GM18505 (cell line): ENCODE measurements at regions not wholly inside any gene's neighbourhood (a gene's known extent, or its start where the extent isn't known, plus 50 kb on each side); places are given as distances from the start of the nearest gene placed in this dataset.
"Not testable (repeated sequence)": the region's sequence is repeated elsewhere in the genome, so short reads cannot be mapped to it uniquely, and the experiment has no call there.

Experiments
- ATAC-seq: cut with Tn5 transposase; IDR thresholded peaks from one replicate; pipeline ENCODE4 v1.9.1; 2021; ENCODE audit not compliant: unreplicated experiment
- POLR2A ChIP-seq: IDR thresholded peaks from 4 replicates; pipeline ENCODE4 v1.6.1; 2011; ENCODE audit warnings: borderline replicate concordance; ENCODE audit not compliant: insufficient read depth, insufficient read length; ENCODE audit errors: extremely low read depth

DNA sequence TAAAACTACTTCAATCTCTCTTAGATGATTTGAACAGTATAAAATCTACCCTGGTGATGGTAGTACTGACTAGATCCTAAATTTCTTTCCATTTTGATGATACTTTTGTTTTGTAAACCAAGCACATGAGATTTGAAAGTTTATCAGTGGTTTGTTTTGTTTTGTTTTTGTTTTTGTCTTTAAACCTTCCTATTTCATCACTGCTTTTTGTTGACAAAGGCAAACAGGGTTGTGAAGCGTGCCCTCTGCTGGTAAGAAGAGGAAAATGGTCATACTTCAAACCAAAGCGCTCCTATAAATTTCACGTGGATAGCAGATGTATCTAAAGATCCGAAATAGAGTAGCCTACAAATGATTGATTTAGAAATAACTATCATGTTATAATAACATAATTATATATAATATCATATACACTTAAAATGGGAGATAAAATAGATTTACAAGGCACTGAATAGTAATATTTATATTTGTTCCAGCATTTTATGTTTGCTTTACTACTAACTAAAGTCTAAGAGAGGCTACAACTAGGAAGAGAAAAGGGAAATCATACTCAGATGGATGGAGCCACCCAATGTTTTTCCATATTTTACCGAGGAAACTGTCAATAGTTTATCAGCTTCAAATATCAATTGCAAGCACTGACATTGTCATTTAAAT is 254.0 kb upstream of the USP15 start:
- no peak for TF ChIP-seq POLR2A
- no peak for ATAC-seq

DNA sequence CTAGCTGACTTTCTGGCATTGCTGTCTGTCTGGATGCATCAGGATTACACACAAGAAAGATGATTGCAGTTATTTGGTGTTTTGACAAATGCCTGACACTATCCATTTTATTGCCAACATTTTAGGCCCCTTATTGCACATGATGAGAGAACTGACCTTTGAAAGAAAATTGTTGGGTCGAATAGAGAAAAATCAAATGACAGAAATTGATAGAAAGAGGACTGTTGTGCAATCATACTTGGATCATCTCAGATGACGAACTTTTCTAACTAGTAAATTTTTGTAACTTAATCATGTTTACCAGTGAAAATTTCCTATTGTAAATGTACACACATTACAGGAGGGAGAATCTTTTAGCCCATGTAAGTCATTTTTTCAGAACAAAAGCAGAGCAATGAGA is 251.5 kb upstream of the USP15 start:
- ATAC-seq = no peak
- TF ChIP-seq POLR2A = no peak

DNA sequence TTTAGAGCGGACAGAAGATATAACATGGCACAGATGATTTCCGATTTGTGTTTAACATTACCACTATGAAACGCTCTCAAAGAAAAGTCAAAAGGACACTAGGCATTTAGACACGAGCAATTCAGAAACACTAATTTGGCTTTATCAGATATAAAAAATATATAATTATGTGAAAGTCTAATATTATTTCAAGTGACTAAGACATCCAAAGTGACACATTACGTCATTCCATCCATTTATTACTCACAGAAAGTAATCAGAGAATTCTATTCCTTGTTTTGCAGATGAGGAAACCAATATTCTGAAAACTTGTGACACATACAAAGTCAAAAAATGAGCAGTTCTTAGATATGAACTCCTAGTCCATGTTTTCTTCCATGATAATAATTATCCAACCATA is 250.8 kb upstream of the USP15 start:
- no peak for TF ChIP-seq POLR2A
- ATAC-seq = no peak

DNA sequence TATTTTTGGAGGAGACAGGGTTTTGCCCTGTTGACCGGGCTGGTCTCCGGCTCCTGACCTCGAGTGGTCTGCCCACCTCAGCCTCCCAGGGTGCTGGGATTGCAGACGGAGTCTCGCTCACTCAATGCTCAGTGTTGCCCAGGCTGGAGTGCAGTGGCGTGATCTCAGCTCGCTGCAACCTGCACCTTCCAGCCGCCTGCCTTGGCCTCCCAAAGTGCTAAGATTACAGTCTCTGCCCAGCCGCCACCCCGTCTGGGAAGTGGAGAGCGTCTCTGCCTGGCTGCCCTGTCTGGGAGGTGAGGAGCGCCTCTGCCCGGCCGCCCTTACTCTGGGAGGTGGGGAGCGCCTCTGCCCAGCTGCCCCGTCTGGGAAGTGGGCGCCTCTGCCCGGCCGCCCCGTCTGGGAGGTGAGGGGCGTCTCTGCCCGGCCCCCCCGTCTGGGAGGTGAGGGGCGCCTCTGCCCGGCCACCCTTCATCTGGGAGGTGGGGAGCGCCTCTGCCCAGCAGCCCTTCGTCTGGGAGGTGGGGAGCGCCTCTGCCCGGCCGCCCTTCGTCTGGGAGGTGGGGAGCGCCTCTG is 249.8 kb upstream of the USP15 start:
- ATAC-seq = not testable (repeated sequence)

DNA sequence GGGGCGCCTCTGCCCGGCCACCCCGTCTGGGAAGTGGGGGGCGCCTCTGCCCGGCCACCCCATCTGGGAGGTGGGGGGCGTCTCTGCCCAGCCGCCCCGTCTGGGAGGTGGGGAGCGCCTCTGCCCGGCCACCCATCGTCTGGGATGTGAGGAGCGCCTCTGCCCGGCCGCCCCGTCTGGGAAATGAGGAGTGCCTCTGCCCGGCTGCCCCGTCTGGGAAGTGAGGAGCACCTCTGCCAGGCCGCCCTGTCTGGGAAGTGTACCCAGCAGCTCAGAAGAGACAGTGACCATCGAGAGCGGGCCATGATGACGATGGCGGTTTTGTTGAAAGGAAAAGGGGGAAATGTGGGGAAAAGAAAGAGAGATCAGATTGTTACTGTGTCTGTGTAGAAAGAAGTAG is 249.2 kb upstream of the USP15 start:
- ATAC-seq = not testable (repeated sequence)

DNA sequence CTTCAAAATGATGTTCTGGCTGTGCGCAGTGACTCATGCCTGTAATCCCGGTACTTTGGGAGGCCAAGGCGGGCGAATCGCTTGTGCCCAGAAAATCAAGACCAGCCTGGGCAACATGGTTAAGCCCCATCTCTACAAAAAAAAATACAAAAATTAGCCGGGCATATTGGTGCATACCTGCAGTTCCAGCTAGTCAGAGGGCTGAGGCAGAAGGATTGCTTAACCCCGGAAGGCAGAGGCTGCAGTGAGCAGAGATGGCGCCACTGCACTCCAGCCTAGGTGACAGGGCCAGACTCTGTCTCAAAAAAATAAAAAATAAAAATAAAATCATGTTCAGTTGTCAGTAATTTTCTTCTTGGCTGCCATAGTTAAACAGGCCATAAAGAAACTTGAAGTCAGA is 245.9 kb upstream of the USP15 start:
- no peak for TF ChIP-seq POLR2A
- ATAC-seq = no peak

DNA sequence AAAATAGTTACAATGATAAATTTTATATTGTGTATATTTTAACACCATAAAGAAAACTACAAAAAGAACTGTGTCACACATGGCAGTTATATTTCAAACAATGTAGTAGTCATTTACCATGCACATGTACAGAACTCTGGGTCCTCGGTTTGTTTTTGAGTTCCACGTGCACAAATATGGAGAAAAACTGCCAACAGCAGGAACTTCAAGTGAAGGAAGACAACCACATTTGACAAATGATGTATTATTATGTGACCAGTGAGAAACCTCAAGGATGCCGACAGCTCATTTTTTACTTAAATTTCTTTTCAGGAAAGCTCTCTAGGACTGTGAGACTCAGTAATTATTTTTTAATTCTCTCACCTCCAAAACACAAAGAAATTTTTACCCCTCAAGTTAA is 244.2 kb upstream of the USP15 start:
- no peak for ATAC-seq
- no peak for TF ChIP-seq POLR2A

DNA sequence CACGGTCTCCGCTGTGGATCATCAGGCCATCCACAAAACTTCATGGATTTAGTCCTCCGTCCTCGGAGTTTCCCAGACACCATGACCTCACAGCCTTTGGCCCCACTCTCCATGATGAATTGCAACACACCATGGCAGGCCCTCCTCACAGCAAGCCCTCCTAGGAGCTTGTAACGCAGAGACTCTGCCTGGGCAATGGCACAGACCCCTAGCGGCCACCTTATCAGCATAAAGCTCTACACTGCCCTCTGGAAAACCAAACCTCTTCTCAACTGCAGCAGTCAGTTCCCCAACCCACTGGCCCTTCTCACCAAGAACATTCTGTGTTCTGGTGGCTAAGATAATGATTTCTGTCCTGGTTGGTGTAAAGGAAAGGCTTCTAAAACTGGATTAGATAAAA is 238.4 kb upstream of the USP15 start:
- ATAC-seq = no peak
- TF ChIP-seq POLR2A = no peak

DNA sequence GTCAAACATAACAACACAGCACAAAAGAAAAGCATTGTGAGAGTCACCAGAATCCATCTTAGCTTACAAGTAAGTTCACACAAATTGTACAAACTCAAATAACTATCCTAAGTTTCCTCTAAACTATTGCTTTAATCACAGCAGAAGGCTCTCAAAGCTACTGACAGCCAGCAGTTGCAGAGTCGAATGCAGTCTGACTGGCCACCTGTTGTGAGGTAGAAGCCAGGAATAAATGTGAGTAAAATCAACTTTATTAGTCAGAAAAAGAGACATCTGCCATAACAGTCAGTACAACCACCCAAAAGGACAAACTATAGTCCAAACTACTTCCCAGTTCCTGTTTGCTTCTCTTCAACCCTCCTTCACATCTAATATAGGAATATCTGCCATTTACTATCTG is 231.7 kb upstream of the USP15 start:
- no peak for TF ChIP-seq POLR2A
- ATAC-seq = no peak

DNA sequence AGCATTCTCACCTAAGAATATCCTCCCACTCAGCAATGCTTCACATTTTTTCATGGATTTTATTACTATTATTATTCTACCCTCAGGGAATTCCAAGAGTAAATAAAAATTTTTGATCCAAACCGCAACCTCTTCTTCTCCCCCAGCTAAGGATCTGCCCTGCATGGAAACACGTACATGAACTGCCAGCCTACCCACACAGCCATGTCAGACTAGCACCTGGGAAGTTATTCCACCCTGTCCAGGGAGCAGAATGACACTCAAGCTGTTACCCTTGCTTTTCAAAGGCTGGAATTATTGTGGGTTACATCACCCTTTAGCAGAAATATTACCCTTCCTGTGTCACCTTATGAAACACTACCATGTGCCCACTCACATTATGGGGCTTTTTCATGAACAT is 227.3 kb upstream of the USP15 start:
- no peak for ATAC-seq
- TF ChIP-seq POLR2A = no peak

DNA sequence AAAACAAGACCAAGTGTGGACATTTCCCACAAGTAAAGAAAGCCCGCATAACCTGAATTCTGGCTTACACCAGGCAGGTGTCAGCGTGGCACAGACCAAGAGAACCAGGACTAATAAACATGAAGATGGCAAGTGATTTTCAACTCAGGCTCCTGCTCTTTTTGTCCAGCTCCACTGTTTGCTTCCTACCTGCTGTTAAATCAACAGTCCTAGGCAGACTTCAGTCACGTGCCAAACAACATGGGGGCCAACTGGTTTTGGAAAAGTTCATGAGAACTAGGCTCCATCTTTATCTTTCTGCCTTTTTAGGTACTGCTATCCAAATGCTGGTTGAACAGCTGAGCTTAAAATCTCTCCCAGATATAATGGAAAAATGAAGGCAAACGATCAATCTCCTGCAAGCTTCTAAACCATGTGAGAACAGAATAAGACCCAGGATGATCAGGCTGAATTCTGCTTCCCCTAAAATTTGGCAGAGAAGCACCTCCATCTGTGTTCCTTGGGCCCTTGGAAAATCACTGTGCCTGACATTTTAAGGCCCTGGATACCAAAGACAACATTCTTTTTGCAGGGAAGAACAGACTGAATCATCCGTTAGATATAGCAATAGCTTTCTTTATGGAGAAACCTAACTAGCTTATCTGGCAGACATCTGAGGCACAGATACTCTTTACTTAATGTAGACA is 215.6 kb upstream of the USP15 start:
- TF ChIP-seq POLR2A = no peak
- no peak for ATAC-seq

DNA sequence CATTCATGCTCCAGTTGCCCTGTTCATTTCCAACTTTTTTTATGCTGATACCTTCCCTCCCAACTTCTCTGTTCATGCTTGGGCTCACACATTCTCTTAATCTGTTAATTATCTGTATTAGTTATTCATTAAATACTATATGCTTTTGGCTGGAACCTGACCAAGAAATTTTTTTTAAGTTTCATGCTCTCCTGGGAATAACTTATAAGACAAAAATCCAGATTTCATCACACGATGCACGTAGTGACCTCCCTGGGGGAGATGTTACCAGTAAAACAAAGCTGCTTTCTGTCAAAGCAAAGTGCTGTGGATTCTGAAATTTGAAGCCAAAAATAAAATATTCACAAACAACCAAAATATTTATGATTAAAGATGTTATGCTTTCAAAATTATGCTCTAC is 215.0 kb upstream of the USP15 start:
- ATAC-seq = no peak
- TF ChIP-seq POLR2A = no peak

DNA sequence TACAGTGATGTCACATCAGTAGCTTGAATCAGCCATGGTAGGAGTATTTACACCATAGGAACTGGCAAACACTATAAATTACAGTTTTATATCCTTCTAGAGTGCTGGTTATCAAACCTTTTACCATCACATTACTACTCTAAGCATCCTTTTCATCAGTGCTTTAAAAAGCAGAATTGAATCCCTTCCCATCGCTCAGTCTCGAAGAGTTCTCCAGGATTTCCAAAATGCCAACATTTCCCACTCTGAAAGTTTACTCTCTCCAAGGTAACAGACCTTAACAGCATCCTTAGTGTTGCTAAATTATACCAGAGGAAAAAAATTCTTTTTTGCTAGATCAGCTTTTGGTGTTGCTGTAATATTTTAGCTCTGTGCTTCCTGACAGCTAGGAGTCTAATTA is 209.4 kb upstream of the USP15 start:
- TF ChIP-seq POLR2A = no peak

DNA sequence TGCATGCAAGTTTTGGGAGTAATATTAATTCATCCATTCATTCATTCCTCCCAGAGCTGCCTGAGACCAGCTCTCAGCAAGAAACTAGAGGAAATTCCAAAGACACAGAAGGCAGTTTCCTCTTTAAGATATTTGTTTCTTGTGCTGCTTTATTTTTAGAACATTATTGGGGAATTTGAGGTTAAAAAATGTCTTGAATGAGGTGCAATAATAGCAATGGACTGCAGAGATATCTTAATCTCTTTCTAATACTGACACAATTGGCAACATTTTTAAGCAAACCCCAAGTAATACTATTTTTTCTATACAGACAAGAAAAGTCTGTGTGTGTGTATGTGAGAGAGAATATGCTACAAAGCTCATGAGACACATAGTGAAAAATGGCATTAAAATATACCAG is 190.2 kb upstream of the USP15 start:
- ATAC-seq = no peak
- no peak for TF ChIP-seq POLR2A

More for the DNA sequence above, 209.4 kb upstream of the USP15 start:
- ATAC-seq = no peak

DNA sequence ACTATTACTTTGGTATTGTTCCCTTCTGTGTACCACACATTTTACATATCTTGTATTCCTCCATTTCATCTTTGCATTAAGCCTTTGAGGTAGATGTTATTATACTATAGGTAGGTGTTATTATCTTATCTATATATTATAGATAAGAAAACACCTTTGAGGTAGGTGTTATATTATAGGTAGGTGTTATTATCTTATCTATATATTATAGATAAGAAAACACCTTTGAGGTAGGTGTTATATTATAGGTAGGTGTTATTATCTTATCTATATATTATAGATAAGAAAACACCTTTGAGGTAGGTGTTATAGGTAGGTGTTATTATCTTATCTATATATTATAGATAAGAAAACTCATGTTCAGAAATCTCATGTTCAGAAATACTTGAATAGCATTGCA is 187.0 kb upstream of the USP15 start:
- not testable (repeated sequence) for ATAC-seq
